GM23338 (cell line): ENCODE measurements at regions not wholly inside any gene's neighbourhood (a gene's known extent, or its start where the extent isn't known, plus 50 kb on each side); places are given as distances from the start of the nearest gene placed in this dataset.

Experiments used
- ATAC-seq: fragments of 200-7000 bp; cut with Tn5 transposase; 3 replicates; pipeline ENCODE4 v1.9.1; 2020
- DNase-seq: peaks from one replicate; pipeline ENCODE4 v3.0.0-alpha.2; 2015; ENCODE audit warnings: low spot score
- H2AFZ ChIP-seq: fragments of 200-600 bp; sonication (generic); 2 replicates; pipeline ENCODE4 v1.8.0; 2016; ENCODE audit warnings: antibody characterized with exemption, mild to moderate bottlenecking, moderate library complexity
- H3F3A ChIP-seq: fragments of 200-600 bp; sonication (generic); replicated peaks from 2 replicates; pipeline ENCODE4 v1.8.0; 2017; ENCODE audit warnings: antibody characterized with exemption, mixed run types, low read depth
- H3K27ac ChIP-seq: fragments of 200-600 bp; sonication (generic); 2 replicates; pipeline ENCODE4 v1.6.1; 2016; ENCODE audit warnings: low read depth
- H3K27me3 ChIP-seq: fragments of 200-600 bp; sonication (generic); 2 replicates; pipeline ENCODE4 v1.8.0; 2016; ENCODE audit warnings: mild to moderate bottlenecking, mixed run types, moderate library complexity; ENCODE audit not compliant: insufficient read depth
- H3K36me3 ChIP-seq: fragments of 200-600 bp; sonication (generic); 2 replicates; pipeline ENCODE4 v1.8.0; 2016; ENCODE audit warnings: mild to moderate bottlenecking; ENCODE audit not compliant: insufficient read depth
- H3K4me1 ChIP-seq: fragments of 200-600 bp; sonication (generic); 2 replicates; pipeline ENCODE4 v1.8.0; 2016; ENCODE audit warnings: mild to moderate bottlenecking, moderate library complexity; ENCODE audit not compliant: insufficient read depth
- H3K4me2 ChIP-seq: fragments of 200-600 bp; sonication (generic); 2 replicates; pipeline ENCODE4 v1.7.1; 2017; ENCODE audit warnings: mixed run types
- H3K4me3 ChIP-seq: fragments of 200-600 bp; sonication (generic); 2 replicates; pipeline ENCODE4 v1.6.1; 2016; ENCODE audit warnings: mixed run types
- H3K79me2 ChIP-seq: fragments of 200-600 bp; sonication (generic); replicated peaks from 2 replicates; pipeline ENCODE4 v1.8.0; 2017; ENCODE audit warnings: mild to moderate bottlenecking; ENCODE audit not compliant: insufficient read depth
- H3K9me2 ChIP-seq: fragments of 200-600 bp; sonication (generic); 2 replicates; pipeline ENCODE4 v1.8.0; 2017; ENCODE audit not compliant: insufficient read depth
- H4K20me1 ChIP-seq: fragments of 200-600 bp; sonication (generic); replicated peaks from 2 replicates; pipeline ENCODE4 v1.8.0; 2017; ENCODE audit warnings: mild to moderate bottlenecking; ENCODE audit not compliant: insufficient read depth
- H3K27ac Mint-ChIP-seq: 2 replicates; pipeline ENCODE4 v1.8.0; 2020; ENCODE audit warnings: inconsistent platforms, mild to moderate bottlenecking, moderate library complexity, mixed read lengths
- H3K27me3 Mint-ChIP-seq: 3 replicates; pipeline ENCODE4 v1.8.0; 2022; ENCODE audit warnings: low read depth, mild to moderate bottlenecking, moderate library complexity, mixed read lengths, inconsistent platforms; ENCODE audit not compliant: insufficient read depth, poor library complexity
- H3K36me3 Mint-ChIP-seq: 3 replicates; pipeline ENCODE4 v1.8.0; 2021; ENCODE audit warnings: low read depth, mild to moderate bottlenecking, inconsistent platforms, moderate library complexity, mixed read lengths
- H3K4me1 Mint-ChIP-seq: 3 replicates; pipeline ENCODE4 v1.8.0; 2020; ENCODE audit warnings: mild to moderate bottlenecking, inconsistent platforms, mixed read lengths
- H3K4me3 Mint-ChIP-seq: 3 replicates; pipeline ENCODE4 v1.8.0; 2021; ENCODE audit warnings: moderate library complexity, mild to moderate bottlenecking, inconsistent platforms, mixed read lengths
- H3K9me3 Mint-ChIP-seq: 3 replicates; pipeline ENCODE4 v1.8.0; 2020; ENCODE audit warnings: moderate library complexity, mild to moderate bottlenecking, inconsistent platforms, mixed read lengths
- CREB1 ChIP-seq: fragments of 250-450 bp; sonication (Bioruptor Pico); IDR thresholded peaks from 2 replicates; pipeline ENCODE4 v1.5.0; 2020; ENCODE audit warnings: low read depth, mild to moderate bottlenecking, moderate library complexity
- EZH2 ChIP-seq: fragments of 200-600 bp; sonication (generic); IDR thresholded peaks from one replicate; pipeline ENCODE4 v1.8.0; 2017; ENCODE audit warnings: antibody characterized with exemption, mild to moderate bottlenecking, low read depth; ENCODE audit not compliant: unreplicated experiment
- EZH2phosphoT487 ChIP-seq: fragments of 200-600 bp; sonication (generic); IDR thresholded peaks from one replicate; pipeline ENCODE4 v1.8.1; 2018; ENCODE audit warnings: antibody characterized with exemption; ENCODE audit not compliant: unreplicated experiment
- JUNB ChIP-seq: IDR thresholded peaks from one replicate; pipeline ENCODE4 v1.6.1; 2016; ENCODE audit warnings: antibody characterized with exemption; ENCODE audit not compliant: unreplicated experiment
- NANOG ChIP-seq: IDR thresholded peaks from 2 replicates; pipeline ENCODE4 v1.6.1; 2016; ENCODE audit warnings: antibody characterized with exemption, borderline replicate concordance
- POLR2AphosphoS5 ChIP-seq: IDR thresholded peaks from 2 replicates; pipeline ENCODE4 v1.6.1; 2016; ENCODE audit warnings: antibody characterized with exemption, low read depth
- STAT1 ChIP-seq: IDR thresholded peaks from one replicate; pipeline ENCODE4 v1.6.1; 2016; ENCODE audit warnings: antibody characterized with exemption; ENCODE audit not compliant: unreplicated experiment
- ZNF114 ChIP-seq: fragments of 250-450 bp; sonication (Bioruptor Pico); IDR thresholded peaks from 2 replicates; pipeline ENCODE4 v1.5.0; 2020; ENCODE audit warnings: mild to moderate bottlenecking, moderate library complexity
- ZNF331 ChIP-seq: fragments of 250-450 bp; sonication (Bioruptor Pico); IDR thresholded peaks from 2 replicates; pipeline ENCODE4 v1.5.0; 2020; ENCODE audit warnings: low read depth, mild to moderate bottlenecking, moderate library complexity
- TF ChIP-seq, protein P1 (sequence below): IDR thresholded peaks from 2 replicates; pipeline ENCODE4 v1.6.1; 2016; ENCODE audit warnings: antibody characterized with exemption
- TF ChIP-seq, protein P2 (sequence below), 2 experiments: fragments of 200-600 bp in 1 of 2; sonication (generic) in 1 of 2; conservative IDR thresholded peaks; 2 replicates each; pipeline versions ENCODE4 v1.5.1 to v1.6.1; 2016 to 2017; ENCODE audit warnings: antibody characterized with exemption in 2 of 2, low read depth in 2 of 2, mild to moderate bottlenecking in 2 of 2, moderate library complexity in 1 of 2
- TF ChIP-seq, protein P3 (sequence below): fragments of 250-450 bp; sonication (Bioruptor Pico); IDR thresholded peaks from 2 replicates; pipeline ENCODE4 v1.5.0; 2020; ENCODE audit warnings: mild to moderate bottlenecking, moderate library complexity
- TF ChIP-seq, protein P4 (sequence below): IDR thresholded peaks from one replicate; pipeline ENCODE4 v1.6.1; 2018; ENCODE audit warnings: antibody characterized with exemption; ENCODE audit not compliant: unreplicated experiment

DNA sequence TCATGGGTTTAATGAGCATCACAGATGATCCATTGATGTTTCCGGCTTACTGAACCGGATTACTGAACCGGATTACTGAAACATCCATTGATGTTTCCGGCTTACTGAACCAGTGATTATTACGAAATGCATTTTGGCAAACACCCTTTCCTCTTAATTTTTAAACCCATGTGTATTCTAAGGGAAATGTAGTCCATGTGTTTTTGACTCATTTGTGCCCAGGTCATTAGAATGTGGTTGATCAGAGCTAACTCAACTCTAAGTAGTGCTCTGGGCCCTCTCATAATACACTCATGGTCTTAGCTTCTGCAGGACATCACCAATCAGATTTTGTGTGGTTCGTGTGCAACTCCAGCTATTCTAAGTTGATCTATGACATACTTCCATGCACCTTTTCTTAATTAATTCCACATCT lies 141.6 kb downstream of the SPATA18 start:
- H3K9me2 ChIP-seq = no peaks in the 10 kb centered on the region
- H3K27ac ChIP-seq = no peak overlapping the region
- H3K9me3 Mint-ChIP-seq = no peaks in the 10 kb centered on the region
- no peaks in the 10 kb centered on the region for H3K36me3 Mint-ChIP-seq
- H3F3A ChIP-seq = no peaks in the 10 kb centered on the region
- no peaks in the 10 kb centered on the region for H3K4me1 ChIP-seq
- H3K79me2 ChIP-seq = no peaks in the 10 kb centered on the region
- H3K27ac Mint-ChIP-seq = no peak overlapping the region
- no peak overlapping the region for H3K4me3 Mint-ChIP-seq
- ATAC-seq (no peak), DNase-seq (no peak)
- no peak overlapping the region for H2AFZ ChIP-seq
- TF ChIP-seq JUNB (no peak), STAT1 (no peak), EZH2 (no peak), ZNF114 (no peak), ZNF331 (no peak), NANOG (no peak), EZH2phosphoT487 (no peak), CREB1 (CRISPR knock-in tag) (no peak), POLR2AphosphoS5 (no peak)
- TF ChIP-seq, protein P1, sequence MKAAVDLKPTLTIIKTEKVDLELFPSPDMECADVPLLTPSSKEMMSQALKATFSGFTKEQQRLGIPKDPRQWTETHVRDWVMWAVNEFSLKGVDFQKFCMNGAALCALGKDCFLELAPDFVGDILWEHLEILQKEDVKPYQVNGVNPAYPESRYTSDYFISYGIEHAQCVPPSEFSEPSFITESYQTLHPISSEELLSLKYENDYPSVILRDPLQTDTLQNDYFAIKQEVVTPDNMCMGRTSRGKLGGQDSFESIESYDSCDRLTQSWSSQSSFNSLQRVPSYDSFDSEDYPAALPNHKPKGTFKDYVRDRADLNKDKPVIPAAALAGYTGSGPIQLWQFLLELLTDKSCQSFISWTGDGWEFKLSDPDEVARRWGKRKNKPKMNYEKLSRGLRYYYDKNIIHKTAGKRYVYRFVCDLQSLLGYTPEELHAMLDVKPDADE = no peak
- TF ChIP-seq, protein P2, sequence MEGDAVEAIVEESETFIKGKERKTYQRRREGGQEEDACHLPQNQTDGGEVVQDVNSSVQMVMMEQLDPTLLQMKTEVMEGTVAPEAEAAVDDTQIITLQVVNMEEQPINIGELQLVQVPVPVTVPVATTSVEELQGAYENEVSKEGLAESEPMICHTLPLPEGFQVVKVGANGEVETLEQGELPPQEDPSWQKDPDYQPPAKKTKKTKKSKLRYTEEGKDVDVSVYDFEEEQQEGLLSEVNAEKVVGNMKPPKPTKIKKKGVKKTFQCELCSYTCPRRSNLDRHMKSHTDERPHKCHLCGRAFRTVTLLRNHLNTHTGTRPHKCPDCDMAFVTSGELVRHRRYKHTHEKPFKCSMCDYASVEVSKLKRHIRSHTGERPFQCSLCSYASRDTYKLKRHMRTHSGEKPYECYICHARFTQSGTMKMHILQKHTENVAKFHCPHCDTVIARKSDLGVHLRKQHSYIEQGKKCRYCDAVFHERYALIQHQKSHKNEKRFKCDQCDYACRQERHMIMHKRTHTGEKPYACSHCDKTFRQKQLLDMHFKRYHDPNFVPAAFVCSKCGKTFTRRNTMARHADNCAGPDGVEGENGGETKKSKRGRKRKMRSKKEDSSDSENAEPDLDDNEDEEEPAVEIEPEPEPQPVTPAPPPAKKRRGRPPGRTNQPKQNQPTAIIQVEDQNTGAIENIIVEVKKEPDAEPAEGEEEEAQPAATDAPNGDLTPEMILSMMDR (conservative IDR thresholded peaks at IDR 0.05; ENCODE audit: low read depth in 2 of 2) = no peak
- TF ChIP-seq, protein P3, sequence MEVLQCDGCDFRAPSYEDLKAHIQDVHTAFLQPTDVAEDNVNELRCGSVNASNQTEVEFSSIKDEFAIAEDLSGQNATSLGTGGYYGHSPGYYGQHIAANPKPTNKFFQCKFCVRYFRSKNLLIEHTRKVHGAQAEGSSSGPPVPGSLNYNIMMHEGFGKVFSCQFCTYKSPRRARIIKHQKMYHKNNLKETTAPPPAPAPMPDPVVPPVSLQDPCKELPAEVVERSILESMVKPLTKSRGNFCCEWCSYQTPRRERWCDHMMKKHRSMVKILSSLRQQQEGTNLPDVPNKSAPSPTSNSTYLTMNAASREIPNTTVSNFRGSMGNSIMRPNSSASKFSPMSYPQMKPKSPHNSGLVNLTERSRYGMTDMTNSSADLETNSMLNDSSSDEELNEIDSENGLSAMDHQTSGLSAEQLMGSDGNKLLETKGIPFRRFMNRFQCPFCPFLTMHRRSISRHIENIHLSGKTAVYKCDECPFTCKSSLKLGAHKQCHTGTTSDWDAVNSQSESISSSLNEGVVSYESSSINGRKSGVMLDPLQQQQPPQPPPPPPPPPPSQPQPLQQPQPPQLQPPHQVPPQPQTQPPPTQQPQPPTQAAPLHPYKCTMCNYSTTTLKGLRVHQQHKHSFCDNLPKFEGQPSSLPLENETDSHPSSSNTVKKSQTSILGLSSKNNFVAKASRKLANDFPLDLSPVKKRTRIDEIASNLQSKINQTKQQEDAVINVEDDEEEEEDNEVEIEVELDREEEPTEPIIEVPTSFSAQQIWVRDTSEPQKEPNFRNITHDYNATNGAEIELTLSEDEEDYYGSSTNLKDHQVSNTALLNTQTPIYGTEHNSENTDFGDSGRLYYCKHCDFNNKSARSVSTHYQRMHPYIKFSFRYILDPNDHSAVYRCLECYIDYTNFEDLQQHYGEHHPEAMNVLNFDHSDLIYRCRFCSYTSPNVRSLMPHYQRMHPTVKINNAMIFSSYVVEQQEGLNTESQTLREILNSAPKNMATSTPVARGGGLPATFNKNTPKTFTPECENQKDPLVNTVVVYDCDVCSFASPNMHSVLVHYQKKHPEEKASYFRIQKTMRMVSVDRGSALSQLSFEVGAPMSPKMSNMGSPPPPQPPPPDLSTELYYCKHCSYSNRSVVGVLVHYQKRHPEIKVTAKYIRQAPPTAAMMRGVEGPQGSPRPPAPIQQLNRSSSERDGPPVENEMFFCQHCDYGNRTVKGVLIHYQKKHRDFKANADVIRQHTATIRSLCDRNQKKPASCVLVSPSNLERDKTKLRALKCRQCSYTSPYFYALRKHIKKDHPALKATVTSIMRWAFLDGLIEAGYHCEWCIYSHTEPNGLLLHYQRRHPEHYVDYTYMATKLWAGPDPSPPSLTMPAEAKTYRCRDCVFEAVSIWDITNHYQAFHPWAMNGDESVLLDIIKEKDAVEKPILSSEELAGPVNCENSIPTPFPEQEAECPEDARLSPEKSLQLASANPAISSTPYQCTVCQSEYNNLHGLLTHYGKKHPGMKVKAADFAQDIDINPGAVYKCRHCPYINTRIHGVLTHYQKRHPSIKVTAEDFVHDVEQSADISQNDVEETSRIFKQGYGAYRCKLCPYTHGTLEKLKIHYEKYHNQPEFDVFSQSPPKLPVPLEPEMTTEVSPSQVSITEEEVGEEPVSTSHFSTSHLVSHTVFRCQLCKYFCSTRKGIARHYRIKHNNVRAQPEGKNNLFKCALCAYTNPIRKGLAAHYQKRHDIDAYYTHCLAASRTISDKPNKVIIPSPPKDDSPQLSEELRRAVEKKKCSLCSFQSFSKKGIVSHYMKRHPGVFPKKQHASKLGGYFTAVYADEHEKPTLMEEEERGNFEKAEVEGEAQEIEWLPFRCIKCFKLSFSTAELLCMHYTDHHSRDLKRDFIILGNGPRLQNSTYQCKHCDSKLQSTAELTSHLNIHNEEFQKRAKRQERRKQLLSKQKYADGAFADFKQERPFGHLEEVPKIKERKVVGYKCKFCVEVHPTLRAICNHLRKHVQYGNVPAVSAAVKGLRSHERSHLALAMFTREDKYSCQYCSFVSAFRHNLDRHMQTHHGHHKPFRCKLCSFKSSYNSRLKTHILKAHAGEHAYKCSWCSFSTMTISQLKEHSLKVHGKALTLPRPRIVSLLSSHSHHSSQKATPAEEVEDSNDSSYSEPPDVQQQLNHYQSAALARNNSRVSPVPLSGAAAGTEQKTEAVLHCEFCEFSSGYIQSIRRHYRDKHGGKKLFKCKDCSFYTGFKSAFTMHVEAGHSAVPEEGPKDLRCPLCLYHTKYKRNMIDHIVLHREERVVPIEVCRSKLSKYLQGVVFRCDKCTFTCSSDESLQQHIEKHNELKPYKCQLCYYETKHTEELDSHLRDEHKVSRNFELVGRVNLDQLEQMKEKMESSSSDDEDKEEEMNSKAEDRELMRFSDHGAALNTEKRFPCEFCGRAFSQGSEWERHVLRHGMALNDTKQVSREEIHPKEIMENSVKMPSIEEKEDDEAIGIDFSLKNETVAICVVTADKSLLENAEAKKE (CRISPR knock-in tag) = no peak
- TF ChIP-seq, protein P4, sequence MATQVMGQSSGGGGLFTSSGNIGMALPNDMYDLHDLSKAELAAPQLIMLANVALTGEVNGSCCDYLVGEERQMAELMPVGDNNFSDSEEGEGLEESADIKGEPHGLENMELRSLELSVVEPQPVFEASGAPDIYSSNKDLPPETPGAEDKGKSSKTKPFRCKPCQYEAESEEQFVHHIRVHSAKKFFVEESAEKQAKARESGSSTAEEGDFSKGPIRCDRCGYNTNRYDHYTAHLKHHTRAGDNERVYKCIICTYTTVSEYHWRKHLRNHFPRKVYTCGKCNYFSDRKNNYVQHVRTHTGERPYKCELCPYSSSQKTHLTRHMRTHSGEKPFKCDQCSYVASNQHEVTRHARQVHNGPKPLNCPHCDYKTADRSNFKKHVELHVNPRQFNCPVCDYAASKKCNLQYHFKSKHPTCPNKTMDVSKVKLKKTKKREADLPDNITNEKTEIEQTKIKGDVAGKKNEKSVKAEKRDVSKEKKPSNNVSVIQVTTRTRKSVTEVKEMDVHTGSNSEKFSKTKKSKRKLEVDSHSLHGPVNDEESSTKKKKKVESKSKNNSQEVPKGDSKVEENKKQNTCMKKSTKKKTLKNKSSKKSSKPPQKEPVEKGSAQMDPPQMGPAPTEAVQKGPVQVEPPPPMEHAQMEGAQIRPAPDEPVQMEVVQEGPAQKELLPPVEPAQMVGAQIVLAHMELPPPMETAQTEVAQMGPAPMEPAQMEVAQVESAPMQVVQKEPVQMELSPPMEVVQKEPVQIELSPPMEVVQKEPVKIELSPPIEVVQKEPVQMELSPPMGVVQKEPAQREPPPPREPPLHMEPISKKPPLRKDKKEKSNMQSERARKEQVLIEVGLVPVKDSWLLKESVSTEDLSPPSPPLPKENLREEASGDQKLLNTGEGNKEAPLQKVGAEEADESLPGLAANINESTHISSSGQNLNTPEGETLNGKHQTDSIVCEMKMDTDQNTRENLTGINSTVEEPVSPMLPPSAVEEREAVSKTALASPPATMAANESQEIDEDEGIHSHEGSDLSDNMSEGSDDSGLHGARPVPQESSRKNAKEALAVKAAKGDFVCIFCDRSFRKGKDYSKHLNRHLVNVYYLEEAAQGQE = no peak
- no peaks in the 10 kb centered on the region for H3K36me3 ChIP-seq
- H3K4me2 ChIP-seq = no peak overlapping the region
- H3K27me3 Mint-ChIP-seq = no peaks in the 10 kb centered on the region
- H4K20me1 ChIP-seq = no peaks in the 10 kb centered on the region
- H3K4me3 ChIP-seq = no peak overlapping the region
- no peaks in the 10 kb centered on the region; the same call in 2 of the 3 replicates for H3K4me1 Mint-ChIP-seq
- no peaks in the 10 kb centered on the region for H3K27me3 ChIP-seq
